ENCODE measurements at regions not wholly inside any gene's neighbourhood (a gene's known extent, or its start where the extent isn't known, plus 50 kb on each side); places are given as distances from the start of the nearest gene placed in this dataset.
A peak's percentile ranks its signal among the peaks of the same experiment; 100 is the strongest.

DNA sequence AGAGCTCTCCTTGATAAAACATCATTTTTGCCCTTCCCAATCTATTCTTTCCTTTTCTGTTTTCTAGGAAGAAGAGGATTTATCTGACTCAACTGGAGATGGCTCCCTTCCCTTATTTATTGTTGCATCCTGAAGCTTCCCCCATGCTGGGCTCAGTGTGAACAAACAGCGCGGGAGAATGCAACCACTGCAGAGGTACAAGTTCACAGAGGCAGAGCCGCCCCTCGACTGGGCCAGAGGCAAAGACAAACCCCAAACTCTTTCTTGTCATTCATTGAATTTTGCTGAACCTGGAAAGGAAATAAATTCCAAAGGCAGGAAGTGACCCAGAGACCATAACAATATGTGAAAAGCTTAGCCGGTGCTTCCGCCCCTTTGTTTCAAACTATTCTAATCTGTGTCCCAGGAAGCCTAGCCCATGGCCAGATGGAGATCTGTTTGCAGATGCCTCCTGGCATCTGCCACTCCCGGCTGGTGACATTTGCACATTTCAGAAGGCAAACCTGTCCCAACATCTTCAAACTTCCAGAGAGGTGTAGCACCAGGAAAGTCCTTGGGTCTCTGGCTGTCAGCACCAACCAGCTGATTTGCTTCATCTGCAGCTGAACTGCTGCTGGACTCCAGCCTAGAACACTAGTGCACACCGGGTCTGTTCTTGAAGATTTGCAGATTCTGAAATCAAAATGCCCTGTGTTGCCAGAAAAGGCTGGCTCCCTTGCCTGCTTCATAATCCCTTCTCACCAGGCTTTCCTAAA lies 79.4 kb upstream of the MAP4K3 start (continued):
- TF ChIP-seq EP300 (IDR thresholded peaks at IDR 0.05; ENCODE audit: low read depth in 2 of 2, low read length in 2 of 2) (peak in 1 of 2 experiments; percentile 58; a peak in 2 of 4 replicates), EP300 (CRISPR knock-in tag; IDR thresholded peaks at IDR 0.05; ENCODE audit: borderline replicate concordance) (peak; percentile 48; the same call in 1 of the 2 replicates), BRCA1 (CRISPR knock-in tag; IDR thresholded peaks at IDR 0.05) (no peak), ZNF713 (CRISPR knock-in tag; IDR thresholded peaks at IDR 0.05) (no peak), ZNF367 (CRISPR knock-in tag; IDR thresholded peaks at IDR 0.05; ENCODE audit: borderline replicate concordance) (no peak), ZNF564 (CRISPR knock-in tag; IDR thresholded peaks at IDR 0.05) (no peak), FOXK1 (CRISPR knock-in tag; IDR thresholded peaks at IDR 0.05; ENCODE audit: borderline replicate concordance, low read depth) (0 out of 2 replicates have a peak, but pooled peaks have one; percentile 13), FOSL2 (CRISPR knock-in tag; IDR thresholded peaks at IDR 0.05) (peak; percentile 17), KLF6 (CRISPR knock-in tag; IDR thresholded peaks at IDR 0.05) (no peak), PPARG (CRISPR knock-in tag; conservative IDR thresholded peaks at IDR 0.05) (peak; percentile 75), MAZ (IDR thresholded peaks at IDR 0.05; ENCODE audit: borderline replicate concordance, low read depth, low read length) (no peak), MAZ (CRISPR knock-in tag; IDR thresholded peaks at IDR 0.05; ENCODE audit: low read depth) (peak; percentile 60; the same call in 1 of the 2 replicates), ZNF788 (CRISPR knock-in tag; IDR thresholded peaks at IDR 0.05; ENCODE audit: borderline replicate concordance) (0 out of 2 replicates have a peak, but pooled peaks have one; percentile 47), NR3C1 (CRISPR knock-in tag; IDR thresholded peaks at IDR 0.05) (no peak)
- TF ChIP-seq, protein P1, sequence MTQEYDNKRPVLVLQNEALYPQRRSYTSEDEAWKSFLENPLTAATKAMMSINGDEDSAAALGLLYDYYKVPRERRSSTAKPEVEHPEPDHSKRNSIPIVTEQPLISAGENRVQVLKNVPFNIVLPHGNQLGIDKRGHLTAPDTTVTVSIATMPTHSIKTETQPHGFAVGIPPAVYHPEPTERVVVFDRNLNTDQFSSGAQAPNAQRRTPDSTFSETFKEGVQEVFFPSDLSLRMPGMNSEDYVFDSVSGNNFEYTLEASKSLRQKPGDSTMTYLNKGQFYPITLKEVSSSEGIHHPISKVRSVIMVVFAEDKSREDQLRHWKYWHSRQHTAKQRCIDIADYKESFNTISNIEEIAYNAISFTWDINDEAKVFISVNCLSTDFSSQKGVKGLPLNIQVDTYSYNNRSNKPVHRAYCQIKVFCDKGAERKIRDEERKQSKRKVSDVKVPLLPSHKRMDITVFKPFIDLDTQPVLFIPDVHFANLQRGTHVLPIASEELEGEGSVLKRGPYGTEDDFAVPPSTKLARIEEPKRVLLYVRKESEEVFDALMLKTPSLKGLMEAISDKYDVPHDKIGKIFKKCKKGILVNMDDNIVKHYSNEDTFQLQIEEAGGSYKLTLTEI (CRISPR knock-in tag; conservative IDR thresholded peaks at IDR 0.05): no peak
- TF ChIP-seq, protein P2, sequence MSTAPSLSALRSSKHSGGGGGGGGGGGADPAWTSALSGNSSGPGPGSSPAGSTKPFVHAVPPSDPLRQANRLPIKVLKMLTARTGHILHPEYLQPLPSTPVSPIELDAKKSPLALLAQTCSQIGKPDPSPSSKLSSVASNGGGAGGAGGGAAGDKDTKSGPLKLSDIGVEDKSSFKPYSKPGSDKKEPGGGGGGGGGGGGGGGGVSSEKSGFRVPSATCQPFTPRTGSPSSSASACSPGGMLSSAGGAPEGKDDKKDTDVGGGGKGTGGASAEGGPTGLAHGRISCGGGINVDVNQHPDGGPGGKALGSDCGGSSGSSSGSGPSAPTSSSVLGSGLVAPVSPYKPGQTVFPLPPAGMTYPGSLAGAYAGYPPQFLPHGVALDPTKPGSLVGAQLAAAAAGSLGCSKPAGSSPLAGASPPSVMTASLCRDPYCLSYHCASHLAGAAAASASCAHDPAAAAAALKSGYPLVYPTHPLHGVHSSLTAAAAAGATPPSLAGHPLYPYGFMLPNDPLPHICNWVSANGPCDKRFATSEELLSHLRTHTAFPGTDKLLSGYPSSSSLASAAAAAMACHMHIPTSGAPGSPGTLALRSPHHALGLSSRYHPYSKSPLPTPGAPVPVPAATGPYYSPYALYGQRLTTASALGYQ (CRISPR knock-in tag; IDR thresholded peaks at IDR 0.05): no peak; the same call in 1 of the 2 replicates
- TF ChIP-seq, protein P3, sequence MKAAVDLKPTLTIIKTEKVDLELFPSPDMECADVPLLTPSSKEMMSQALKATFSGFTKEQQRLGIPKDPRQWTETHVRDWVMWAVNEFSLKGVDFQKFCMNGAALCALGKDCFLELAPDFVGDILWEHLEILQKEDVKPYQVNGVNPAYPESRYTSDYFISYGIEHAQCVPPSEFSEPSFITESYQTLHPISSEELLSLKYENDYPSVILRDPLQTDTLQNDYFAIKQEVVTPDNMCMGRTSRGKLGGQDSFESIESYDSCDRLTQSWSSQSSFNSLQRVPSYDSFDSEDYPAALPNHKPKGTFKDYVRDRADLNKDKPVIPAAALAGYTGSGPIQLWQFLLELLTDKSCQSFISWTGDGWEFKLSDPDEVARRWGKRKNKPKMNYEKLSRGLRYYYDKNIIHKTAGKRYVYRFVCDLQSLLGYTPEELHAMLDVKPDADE (CRISPR knock-in tag; IDR thresholded peaks at IDR 0.05): no peak
- TF ChIP-seq, protein P4, sequence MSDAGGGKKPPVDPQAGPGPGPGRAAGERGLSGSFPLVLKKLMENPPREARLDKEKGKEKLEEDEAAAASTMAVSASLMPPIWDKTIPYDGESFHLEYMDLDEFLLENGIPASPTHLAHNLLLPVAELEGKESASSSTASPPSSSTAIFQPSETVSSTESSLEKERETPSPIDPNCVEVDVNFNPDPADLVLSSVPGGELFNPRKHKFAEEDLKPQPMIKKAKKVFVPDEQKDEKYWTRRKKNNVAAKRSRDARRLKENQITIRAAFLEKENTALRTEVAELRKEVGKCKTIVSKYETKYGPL (CRISPR knock-in tag; IDR thresholded peaks at IDR 0.05): no peak
- TF ChIP-seq, protein P5, sequence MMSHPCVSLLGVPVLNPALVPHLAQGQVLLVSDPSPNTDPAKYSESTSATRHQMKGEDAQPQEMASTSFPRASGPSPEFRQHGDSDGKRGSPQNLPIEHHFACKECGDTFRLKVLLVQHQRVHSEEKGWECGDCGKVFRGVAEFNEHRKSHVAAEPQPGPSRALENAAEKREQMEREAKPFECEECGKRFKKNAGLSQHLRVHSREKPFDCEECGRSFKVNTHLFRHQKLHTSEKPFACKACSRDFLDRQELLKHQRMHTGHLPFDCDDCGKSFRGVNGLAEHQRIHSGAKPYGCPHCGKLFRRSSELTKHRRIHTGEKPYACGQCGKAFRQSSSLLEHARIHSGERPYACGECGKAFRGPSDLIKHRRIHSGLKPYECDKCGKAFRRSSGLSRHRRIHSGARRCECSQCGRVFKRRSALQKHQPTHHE (CRISPR knock-in tag; IDR thresholded peaks at IDR 0.05; ENCODE audit: borderline replicate concordance): peak; percentile 32; the same call in 1 of the 2 replicates
- TF ChIP-seq, protein P6, sequence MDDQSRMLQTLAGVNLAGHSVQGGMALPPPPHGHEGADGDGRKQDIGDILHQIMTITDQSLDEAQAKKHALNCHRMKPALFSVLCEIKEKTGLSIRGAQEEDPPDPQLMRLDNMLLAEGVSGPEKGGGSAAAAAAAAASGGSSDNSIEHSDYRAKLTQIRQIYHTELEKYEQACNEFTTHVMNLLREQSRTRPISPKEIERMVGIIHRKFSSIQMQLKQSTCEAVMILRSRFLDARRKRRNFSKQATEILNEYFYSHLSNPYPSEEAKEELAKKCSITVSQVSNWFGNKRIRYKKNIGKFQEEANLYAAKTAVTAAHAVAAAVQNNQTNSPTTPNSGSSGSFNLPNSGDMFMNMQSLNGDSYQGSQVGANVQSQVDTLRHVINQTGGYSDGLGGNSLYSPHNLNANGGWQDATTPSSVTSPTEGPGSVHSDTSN (CRISPR knock-in tag; IDR thresholded peaks at IDR 0.05; ENCODE audit: borderline replicate concordance): no peak
